ENCODE measurements at regions not wholly inside any gene's neighbourhood (a gene's known extent, or its start where the extent isn't known, plus 50 kb on each side); places are given as distances from the start of the nearest gene placed in this dataset.

DNA sequence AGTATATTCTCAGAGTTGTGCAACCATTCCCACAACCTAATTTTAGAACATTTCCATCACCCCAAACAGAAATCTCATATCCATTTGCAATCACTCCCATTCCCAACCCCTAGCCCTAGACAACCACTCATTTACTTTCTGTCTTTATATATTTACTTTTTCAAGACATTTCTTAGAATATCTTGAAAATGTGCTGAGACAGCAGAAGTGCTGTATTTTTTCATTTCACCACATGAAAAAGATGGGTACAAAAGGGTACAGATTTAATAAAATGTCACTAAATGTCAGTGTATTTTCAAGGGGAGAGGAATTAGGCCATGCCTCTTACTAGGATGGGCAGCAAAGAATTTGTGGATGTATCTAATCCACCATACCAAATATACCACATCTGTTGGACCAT is 51.6 kb upstream of the CCDC6 start:
- ChIA-PET CTCF (no interaction called here), POLR2A (no interaction called here)
- Histone ChIP-seq H3K27ac (ENCODE audit: low read depth, low read length) (no peak overlapping the region), H3K4me3 (ENCODE audit: low read depth, low read length) (no peak overlapping the region), H3K9me3 (ENCODE audit: control insufficient read depth, insufficient read depth, low read length) (no peaks in the 10 kb centered on the region), H3K27me3 (ENCODE audit: control insufficient read depth, insufficient read depth, low read length) (no peaks in the 10 kb centered on the region)
- TF ChIP-seq, protein P1, sequence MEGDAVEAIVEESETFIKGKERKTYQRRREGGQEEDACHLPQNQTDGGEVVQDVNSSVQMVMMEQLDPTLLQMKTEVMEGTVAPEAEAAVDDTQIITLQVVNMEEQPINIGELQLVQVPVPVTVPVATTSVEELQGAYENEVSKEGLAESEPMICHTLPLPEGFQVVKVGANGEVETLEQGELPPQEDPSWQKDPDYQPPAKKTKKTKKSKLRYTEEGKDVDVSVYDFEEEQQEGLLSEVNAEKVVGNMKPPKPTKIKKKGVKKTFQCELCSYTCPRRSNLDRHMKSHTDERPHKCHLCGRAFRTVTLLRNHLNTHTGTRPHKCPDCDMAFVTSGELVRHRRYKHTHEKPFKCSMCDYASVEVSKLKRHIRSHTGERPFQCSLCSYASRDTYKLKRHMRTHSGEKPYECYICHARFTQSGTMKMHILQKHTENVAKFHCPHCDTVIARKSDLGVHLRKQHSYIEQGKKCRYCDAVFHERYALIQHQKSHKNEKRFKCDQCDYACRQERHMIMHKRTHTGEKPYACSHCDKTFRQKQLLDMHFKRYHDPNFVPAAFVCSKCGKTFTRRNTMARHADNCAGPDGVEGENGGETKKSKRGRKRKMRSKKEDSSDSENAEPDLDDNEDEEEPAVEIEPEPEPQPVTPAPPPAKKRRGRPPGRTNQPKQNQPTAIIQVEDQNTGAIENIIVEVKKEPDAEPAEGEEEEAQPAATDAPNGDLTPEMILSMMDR (IDR thresholded peaks at IDR 0.05; ENCODE audit: low read depth, low read length) = no peak
- DNase-seq (ENCODE audit: low read depth, low spot score) = no peak

All from AG04450 (cell line).